LNCaP clone FGC (cell line): ENCODE measurements at regions not wholly inside any gene's neighbourhood (a gene's known extent, or its start where the extent isn't known, plus 50 kb on each side); places are given as distances from the start of the nearest gene placed in this dataset.

Source experiments
- DNase-seq: peaks from one replicate; pipeline ENCODE4 v3.0.0-alpha.2; 2011; ENCODE audit warnings: low read depth
- H3K4me3 ChIP-seq: 2 replicates; pipeline ENCODE4 v1.5.1; 2011; ENCODE audit warnings: mild to moderate bottlenecking, low read depth, low read length, control low read depth
- TF ChIP-seq, protein P1 (sequence below): IDR thresholded peaks from 2 replicates; pipeline ENCODE4 v1.5.1; 2012; ENCODE audit warnings: mild to moderate bottlenecking; ENCODE audit not compliant: control insufficient read depth, insufficient read depth; ENCODE audit errors: extremely low read depth

DNA sequence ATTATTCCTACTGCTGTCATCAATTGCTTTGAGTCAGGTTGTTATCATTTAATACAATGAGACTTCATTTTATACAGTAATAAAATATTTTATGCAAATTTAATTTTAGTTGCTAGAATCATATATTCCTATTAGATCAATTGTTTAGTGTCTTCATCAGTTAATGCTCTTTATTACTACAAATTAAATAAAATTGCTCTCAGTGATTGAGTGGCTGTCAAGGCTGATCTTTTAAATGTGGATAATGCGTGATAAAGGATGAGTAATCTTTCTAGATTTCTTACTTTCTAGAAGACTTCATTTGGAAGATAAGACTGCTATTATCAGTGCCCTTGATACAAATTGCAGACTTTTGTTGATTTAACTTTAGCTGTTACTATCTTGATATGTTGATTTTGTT, 59.6 kb upstream of the CDH2 start:
- H3K4me3 ChIP-seq = no peak overlapping the region
- DNase-seq = no peak
- TF ChIP-seq, protein P1, sequence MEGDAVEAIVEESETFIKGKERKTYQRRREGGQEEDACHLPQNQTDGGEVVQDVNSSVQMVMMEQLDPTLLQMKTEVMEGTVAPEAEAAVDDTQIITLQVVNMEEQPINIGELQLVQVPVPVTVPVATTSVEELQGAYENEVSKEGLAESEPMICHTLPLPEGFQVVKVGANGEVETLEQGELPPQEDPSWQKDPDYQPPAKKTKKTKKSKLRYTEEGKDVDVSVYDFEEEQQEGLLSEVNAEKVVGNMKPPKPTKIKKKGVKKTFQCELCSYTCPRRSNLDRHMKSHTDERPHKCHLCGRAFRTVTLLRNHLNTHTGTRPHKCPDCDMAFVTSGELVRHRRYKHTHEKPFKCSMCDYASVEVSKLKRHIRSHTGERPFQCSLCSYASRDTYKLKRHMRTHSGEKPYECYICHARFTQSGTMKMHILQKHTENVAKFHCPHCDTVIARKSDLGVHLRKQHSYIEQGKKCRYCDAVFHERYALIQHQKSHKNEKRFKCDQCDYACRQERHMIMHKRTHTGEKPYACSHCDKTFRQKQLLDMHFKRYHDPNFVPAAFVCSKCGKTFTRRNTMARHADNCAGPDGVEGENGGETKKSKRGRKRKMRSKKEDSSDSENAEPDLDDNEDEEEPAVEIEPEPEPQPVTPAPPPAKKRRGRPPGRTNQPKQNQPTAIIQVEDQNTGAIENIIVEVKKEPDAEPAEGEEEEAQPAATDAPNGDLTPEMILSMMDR = no peak
